DMS 273 (cell line): ENCODE measurements at regions not wholly inside any gene's neighbourhood (a gene's known extent, or its start where the extent isn't known, plus 50 kb on each side); places are given as distances from the start of the nearest gene placed in this dataset.

Source experiments
- DNase-seq: peaks from one replicate; lab custom pipeline; 2025; ENCODE audit not compliant: unreplicated experiment; lab: John Stamatoyannopoulos, UW

DNA sequence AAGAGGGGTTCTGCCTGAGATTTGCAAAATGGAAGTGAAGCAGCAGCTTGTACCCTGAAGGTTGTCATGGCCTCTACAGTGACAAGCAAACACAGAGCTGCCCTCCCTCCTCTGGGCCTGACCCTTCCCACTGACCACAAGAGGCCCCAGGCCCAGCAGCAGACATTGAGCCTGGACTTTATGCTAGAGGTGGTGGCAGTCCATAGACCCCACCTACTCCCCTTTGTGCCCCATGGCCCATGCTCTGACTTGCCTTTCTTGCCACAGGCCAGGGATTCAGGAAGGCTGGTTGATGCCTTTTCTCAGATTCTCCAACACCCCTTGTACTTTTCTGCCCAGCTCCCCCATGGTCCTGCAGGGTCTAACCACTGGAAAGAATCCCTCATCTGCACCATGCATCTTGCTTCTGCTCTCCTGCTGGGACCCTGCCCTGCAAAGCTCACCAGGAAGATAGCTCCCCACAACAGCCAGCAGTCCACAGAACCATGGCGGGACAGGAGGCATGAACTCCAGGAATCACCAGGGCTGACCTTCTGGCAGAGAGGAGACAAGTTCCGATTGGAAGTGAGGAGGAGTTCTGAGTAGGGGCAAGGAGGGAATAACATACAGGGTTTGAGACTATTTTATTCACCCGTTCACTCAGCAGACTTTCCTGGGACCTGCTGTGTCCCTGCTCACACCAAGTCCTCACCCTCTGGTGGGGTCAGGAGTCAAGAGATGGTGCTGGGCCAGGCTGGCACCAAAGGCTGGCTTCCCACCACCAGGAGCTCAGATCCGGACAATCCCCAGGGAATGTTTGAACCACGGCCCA is 263.8 kb downstream of the SYK start:
- no peak for DNase-seq

DNA sequence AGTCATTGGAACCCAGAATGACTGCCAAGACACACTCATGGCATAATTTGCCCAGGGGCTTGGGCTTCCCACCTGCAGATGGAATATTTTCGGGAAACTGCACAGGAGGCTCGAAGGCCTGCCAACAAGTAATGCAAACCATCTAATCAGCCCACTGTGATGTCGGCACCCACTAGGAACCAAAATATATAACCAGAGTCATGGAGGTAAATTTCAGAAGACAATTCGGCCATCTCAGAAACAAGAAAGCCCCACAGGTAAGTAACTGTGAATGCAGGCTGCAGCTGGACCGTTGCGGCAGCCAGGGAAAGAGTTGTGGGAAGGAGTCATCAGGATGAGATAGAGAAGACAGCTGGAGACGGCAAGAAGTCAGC is 264.4 kb downstream of the SYK start:
- no peak for DNase-seq

DNA sequence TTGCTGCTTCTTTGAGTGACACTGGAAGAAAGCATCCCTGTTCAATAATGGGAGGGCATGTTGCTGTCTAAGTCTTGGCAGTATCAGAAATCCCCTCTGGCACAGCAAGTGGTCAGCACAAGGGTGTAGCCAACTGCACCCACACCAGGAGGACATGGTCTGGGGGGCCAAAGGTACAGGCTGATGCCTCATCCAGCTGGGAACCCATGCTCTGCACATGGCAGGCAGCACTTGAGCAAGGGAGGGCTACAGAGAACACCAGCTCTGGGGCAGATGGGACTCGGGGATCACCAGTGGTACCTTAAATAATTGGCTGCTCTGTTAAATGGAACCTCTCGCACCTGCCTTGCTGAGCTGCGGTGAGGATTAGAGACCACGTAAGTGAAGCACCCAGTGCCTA is 265.2 kb downstream of the SYK start:
- DNase-seq, result no peak

DNA sequence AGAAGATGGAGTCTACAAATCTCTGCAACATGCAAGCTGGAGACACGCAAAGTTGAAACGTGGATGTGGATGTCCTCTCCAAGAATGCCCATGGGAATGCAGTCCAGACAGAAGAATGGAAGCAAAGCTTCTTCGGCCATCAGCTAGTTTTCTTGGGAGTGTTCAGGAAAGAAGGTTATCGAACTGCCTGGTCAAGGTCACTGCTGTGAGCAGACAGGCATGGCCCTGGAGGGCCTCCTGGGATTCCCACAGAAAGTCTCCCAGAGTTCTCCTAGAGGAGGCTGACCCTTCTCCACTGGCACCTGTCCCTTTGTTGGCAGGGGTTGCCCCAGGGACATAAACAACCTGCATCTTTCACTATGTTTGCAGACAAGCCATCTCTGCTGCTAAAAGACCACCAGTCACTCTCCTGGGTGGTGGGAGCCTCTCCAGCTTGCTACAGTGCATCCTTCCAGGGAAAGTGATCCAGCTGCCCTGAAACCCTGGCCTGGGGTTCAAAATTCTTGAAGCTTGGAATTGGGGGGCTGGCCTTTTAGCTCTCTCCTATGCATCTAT is 265.8 kb downstream of the SYK start:
- DNase-seq, result no peak

DNA sequence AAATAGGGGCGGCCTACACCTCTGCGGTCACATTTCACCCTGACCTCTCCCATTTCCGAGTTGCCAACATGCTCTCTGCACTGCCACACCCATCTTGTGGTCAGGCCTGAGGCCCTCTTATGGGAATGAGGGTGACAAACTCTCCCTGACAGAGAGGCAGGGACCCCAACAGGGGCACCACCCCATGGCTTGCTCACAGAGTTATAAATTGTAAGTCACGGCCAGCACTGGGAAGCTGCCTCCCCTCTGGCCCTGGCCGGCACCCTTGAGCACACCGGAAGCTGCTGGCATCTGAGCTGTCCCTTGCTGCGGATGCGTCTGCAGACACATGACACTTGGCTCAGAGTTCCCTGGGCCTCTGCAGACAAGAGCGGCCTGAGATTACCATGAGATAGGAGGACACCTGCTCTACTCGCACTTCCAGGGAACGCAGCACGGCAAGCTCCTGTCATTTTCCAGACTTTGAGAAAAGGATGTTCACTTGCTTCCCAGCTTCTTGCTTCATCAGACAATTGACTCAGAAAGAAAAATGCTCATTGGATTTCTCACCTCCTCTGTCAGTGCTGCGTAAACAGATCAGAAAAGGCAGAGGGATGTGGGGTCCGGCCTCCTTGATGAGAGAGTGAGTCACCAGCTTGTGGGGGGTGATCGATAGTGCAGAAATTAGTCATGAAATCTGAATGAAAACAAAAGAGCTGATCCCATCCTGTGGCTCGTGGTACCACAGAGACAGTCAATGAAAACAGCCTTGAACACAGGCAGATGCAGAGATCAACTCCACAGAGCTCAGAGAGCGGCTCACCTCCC is 269.8 kb downstream of the SYK start:
- DNase-seq, result no peak

DNA sequence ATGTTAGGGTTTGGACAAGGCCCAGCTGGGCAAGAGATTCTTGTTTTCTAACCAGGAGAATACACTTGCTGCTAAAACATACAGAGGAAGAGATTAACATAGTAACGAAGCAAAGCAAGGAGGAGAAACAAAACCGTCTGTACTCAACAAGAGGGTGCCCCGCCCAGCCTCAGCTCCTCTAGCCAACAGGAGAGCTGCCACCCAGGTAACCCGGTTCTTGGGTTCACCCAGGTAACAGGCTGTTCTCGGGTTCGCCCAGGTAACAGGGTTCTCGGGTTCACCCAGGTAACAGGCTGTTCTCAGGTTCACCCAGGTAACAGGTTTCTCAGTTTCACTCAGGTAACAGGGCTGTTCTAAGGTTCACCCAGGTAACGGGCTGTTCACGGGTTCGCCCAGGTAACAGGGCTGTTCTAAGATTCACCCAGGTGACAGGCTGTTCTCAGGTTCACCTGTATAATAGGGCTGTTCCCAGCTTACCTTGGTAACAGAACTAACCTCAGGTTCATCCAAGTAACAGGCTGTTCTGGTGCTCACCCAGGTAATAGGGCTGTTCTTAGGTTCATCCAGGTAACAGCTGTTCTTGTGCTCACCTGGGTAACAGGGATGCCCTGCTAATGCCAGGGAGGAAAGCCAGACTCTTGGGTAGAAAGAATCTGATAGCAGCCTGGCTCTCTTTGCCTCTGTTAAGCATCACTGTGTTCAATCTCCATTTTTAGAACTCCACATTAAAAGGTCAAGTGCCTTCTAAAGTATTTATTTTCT is 271.6 kb downstream of the SYK start:
- no peak for DNase-seq

DNA sequence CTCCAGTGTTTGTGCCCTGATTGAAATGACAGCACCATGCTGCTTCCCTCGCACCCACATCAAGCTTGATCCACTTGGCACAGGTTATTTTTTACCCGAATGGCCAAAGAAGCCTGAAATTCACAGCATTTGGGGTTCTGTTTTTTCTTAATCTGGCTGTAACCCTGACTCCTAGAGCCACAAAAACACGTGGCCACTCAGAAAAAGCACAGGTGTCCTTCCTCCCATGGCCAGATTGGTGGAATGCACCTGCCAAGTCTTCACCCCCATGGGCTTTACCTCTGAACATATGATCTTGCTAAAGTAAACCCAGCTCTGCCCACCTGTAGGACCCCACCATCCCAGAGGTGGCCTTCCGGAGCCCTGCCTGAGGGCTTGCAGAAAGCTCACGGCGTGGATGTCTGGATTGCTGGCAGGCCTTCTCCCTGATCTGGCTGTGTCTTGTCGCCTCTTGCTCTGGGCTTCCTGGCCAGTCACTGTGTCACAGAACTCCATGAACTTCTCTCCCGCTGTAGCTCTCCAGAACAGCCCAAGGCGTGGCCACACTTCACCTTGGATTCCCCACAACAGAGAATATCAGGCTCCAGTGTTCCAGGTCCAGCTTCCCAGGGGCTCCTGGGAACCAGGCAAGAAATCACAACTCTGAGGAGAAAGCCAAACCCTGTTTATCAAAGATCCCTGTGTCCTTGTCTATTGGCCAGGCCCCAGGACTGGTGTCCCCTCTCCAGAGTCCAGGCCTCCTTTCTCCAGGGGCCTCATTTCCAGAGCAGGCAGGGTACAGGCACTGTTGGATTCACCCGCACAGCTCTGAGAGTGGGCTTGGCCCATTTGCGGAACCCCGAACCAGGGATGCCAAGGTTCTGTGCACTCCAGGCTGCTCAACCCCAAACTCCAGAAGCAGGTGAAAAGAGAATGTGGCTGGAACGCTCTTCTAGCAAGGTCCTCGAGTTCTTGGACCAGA is 272.5 kb downstream of the SYK start:
- DNase-seq, result no peak

DNA sequence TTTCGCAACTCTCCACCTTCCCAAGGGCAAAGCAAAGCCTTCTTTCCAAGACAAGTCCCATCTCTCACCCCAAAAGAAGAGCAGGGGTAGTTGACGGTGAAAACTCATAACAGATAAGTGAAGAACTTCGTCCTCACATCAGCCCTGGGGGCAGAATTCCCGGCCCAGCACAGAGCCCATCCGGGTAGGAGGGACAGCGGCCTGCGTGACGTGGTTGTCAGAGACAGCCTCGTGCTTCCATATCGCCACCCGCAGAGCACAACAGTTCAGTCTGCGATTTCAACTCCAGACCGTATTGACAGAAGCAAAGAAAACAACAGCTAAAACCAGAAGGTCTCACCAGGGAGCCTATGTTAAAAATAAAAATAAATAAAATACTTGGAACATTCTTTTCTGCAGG is 273.2 kb downstream of the SYK start:
- no peak for DNase-seq

DNA sequence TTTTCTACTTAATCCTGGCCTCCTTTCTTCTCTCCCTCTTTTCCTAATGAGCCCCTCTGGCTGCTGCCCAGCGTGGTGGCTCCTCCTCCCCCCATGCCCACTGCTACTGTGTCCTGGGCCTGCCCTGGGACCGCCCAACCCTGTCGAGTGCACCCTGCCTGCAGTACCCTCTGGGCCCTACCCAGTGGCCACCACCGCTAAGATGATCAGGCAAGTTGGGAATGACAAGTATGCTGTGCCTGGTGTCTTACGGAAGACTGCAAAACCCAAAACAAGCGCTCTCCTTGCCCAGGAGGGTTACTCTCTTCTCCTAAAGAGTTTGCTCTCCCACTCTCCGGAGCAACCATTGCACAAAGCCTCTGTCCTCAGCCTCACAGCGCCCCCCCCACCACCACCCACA is 273.7 kb downstream of the SYK start:
- DNase-seq, result no peak

DNA sequence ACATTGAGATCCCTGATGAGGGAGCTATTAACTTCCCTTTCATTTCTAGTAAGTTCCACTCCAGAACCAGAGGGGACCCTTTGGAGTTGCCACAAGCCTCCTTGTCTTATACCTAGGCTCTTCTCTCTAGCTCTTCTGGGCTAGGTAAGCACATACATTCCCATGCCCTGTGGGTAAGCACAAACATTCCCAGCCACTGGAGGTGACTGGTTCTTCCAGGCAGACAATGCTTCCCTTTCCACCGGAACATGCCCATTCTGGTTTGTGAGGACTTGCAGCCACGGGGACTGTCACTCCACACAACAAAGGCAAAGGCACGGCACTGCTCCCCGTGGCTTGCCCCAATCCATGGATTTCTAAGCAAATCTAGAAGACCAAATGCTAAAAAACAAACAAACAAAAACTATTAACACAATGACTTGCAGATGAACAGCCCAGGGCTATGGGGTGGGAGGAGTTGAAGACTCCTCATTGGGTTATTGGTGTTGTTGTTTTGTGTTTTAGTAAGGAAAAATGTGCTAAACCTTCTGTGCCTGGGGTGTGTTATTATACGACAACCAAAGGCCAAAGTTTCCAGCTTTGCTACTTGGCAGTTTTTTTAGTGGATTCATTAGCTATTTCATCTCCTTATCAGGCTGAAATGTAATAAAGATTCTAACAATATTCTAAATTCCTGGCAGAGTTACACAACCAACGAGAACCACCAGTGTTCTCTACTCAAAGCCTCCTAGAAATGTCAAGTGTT is 276.2 kb downstream of the SYK start:
- DNase-seq, result no peak

DNA sequence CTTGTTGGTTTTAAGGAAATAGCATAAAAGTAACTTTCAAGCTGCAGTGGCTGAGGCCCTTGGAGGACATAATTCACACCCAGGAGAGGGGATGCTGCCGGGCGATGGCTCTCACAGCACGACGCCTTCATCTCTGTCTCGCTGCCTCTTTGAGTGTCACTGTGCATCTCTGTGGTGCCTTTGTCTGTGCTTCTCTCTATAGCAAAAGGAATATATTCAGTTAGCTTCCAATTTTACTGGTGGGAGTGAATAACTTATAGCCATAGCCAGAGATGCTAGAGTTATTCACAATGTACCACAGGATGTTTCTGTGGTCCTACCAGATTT is 276.7 kb downstream of the SYK start:
- no peak for DNase-seq

DNA sequence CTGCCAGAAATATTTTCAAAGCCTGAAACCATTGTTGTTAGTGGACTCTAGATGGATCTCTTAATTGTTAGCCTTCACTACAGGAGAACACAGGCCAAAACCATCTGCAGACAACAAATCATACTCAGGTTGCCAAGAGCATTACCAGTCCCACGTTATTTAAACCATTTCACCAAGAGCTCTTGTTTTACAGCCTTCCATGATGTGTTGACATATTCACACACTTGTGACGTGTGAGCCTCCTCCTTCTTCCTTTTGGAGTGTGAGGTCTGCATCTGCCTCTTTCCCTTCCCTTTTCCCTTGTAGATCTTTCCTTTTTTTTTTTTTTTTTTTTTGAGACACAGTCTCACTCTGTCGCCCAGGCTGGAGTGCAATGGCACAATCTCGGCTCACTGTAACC is 279.0 kb downstream of the AUH start:
- DNase-seq, result no peak

DNA sequence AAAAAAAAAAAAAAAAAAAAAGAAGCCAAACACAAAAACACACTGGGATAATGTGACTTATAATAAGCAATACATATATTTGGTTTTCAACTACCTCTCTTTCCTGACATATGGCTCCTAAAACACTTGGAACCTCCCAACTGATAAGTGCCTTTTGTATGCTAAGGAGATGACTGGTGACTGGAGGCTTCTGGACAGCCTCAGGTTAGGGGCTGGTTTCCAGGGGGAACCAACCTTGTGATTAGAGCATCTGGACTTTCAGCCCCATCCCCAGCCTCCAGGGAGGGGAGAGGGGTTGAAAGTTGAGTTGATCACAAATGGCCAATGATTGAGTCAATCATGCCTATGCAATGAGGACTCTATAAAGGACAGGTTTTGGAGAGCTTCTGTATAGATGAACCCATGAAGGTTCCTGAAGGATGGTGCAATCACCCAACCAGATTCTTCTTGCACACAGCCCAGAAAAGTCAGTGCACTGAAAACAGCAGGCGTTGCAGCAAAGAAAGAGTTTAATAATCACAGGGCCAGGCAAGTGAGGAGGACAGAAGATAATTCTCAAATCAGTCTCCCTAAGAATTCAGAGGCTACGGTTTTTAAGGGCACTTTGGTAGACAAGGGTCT is 276.7 kb downstream of the AUH start:
- DNase-seq, result no peak

DNA sequence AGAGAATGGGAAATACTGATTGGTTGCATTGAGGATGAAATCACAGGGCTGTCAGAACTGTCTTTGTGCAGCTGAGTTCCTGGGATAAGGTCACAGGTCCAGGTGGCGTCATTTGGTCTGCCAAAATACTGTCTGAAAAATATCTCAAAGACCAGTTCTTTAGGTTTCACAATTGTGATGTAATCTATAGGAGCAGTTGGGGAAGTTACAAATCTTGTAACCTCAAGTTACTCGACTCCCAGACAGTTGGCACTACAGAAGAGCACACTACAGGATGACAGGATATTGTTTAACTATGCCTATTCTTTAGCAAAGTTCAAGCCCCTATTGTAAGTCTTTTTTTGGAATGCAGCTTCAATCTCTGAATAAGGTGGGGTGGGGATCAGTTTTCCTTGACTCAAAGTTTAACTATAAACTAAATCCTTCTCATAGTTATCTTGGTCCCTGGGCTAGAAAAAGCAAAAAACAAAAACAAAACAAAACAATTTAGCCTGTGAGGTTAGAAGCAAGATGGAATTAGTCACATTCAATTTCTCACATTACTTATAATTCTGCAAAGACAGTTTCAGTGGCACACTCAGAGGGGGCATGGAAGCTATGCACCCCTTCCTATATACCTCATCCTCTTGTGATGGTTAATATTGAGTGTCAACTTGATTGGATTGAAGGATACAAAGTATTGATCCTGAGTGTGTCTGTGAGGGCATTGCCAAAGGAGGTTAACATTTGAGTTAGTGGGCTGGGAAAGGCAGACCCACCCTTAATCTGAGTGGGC is 276.0 kb downstream of the AUH start:
- no peak for DNase-seq

DNA sequence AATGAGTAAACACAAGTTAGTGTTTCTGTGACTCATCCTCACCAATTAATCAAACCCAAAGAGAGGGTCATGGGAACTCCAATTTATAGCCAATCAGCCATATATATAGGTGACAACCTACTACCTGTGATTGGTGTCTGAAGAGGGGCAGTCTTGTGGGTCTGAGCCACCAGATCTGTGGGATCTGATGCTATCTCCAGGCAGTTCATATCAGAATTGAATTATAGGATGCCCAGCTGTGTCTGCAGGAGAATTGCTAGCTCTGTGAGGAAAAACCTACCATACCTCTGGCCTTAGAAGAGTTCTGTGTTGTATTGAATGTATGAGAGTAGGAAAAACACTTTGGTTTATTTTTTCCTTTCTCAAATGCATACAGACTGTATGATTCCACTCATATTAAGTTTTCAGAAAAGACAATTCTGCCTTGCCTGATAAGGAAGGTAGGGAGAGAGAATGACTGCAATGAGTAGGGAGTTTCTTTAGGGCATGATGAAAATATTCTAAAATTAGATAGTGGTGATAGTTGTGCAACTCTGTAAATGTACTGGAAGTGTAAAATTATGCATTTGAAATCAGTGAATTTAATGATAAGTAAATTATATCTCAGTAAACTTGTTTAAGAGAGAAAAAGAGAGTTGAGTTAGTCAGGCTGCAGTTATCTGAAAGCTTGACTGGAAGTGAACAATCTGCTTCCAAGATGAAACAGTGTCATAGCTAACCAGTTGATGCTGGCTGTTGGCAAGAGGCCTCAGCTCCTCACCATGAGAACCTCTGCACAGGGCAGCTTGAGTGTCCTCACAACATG is 274.9 kb downstream of the AUH start:
- no peak for DNase-seq

DNA sequence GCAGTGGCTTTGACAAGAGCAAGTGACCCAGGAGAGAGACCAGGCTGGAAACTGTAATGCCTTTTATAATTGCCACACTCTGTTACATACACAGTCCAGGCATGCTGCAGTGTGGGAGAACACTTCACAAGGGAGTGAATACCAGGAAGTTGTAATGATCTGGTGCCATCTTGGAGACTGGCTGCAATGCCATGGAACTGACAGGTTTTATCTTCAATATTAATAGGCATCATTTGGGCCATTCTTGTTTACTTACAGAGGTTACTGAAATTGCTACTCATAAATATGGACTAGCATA is 274.3 kb downstream of the AUH start:
- DNase-seq, result no peak

DNA sequence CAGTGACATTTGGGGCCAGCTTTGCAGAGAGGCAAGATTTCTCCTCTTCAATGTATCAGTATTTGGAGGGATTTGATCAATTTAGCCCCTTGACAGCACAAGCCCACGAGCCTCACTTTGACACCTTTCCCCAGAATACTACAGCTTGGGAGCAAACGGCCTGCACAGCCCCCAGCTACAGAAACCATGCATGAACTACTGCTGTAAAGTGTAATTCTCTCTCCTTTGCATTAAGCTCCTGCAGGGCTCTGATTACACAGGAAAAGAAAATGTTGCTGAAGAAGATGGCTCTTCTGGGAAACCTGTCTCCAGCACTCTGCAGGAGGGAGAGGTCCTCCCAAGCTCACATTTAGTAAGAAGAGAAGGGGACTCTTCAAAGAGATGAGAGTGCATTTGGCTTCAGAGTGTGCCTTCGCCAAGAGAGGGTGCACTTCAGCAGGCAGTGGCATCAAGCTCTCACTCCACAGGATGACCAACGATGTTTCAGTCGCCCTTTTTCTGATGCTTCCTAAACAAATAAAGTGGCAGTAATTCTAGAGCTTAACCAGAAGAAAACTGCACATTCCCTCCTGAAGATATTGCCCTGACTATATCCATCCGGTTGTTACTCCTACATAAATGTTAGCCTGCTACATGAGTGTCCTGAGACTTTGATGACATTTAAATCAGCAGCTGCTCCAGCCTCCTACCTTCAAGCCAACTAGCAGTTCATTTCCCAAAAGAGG is 272.2 kb downstream of the AUH start:
- DNase-seq, result peak; percentile 39

DNA sequence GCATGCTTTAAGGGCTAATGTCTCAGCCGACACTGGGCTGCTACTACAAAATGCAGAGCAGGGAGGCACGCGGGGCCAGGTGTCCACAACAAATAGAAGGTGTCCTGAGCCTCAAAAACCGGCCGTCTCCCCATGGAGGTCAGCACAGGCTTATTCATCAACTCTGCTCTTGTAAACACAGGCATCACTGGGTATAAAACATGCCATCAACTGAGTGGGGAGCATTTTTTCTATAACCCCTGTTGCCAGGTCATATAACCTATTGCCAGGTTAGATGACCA is 271.6 kb downstream of the AUH start:
- no peak for DNase-seq
